ENCODE measurements at regions not wholly inside any gene's neighbourhood (a gene's known extent, or its start where the extent isn't known, plus 50 kb on each side); places are given as distances from the start of the nearest gene placed in this dataset.
A peak's percentile ranks its signal among the peaks of the same experiment; 100 is the strongest.

GRCh38 chr9:82819260-82819659 is 243.7 kb downstream of the RASEF start:
- intact Hi-C loops (cut with micrococcal nuclease) = no loop called here
- H3K9me3 ChIP-seq (ENCODE audit: low read length) = no peaks in the 10 kb centered on the region
- H3K9ac ChIP-seq (ENCODE audit: low read length) = no peak overlapping the region

GRCh38 chr9:82820186-82820585 is 242.8 kb downstream of the RASEF start:
- no peak overlapping the region for H3K4me2 ChIP-seq (ENCODE audit: low read length)
- ChIA-PET CTCF (no interaction called here), POLR2A (ENCODE audit: unreplicated experiment) (no interaction called here)
- TF ChIP-seq EZH2 (IDR thresholded peaks at IDR 0.05; ENCODE audit: low read length, unreplicated experiment) = no peak
- TF ChIP-seq CTCF (conservative IDR thresholded peaks at IDR 0.05; ENCODE audit: low read depth, low read length) = no peak
- no peak for TF ChIP-seq EZH2phosphoT487 (IDR thresholded peaks at IDR 0.05; ENCODE audit: borderline replicate concordance, low read length)
- H4K20me1 ChIP-seq (ENCODE audit: low read length) = no peaks in the 10 kb centered on the region
- H3K9me2 ChIP-seq (replicated peaks; ENCODE audit: low read length) = no peaks in the 10 kb centered on the region
- H3K27ac ChIP-seq (ENCODE audit: low read length) = no peak overlapping the region
- H3F3A ChIP-seq (ENCODE audit: low read length, unreplicated experiment) = no peaks in the 10 kb centered on the region
- no peaks in the 10 kb centered on the region for H3K9me3 ChIP-seq (ENCODE audit: low read length)
- H3K4me3 ChIP-seq (ENCODE audit: low read length) = no peak overlapping the region
- no peaks in the 10 kb centered on the region for H3K4me1 ChIP-seq (ENCODE audit: insufficient read depth, low read length)
- no peak overlapping the region for H3K9ac ChIP-seq (ENCODE audit: low read length)
- no peaks in the 10 kb centered on the region for H3K27me3 ChIP-seq (ENCODE audit: low read length)
- ATAC-seq (no peak), DNase-seq (no peak)
- no peak overlapping the region for H2AFZ ChIP-seq (ENCODE audit: low read length)
- intact Hi-C loops (cut with micrococcal nuclease) = no loop called here
- H3K36me3 ChIP-seq (ENCODE audit: low read depth, low read length) = no peaks in the 10 kb centered on the region
- no peaks in the 10 kb centered on the region for H3K79me2 ChIP-seq (ENCODE audit: low read length)
- BruUV-seq (replicated peaks) = no TSS peak

More at GRCh38 chr9:82819260-82819659, 243.7 kb downstream of the RASEF start:
- H3K27me3 ChIP-seq (ENCODE audit: low read length) = no peaks in the 10 kb centered on the region
- H3K4me1 ChIP-seq (ENCODE audit: insufficient read depth, low read length) = no peaks in the 10 kb centered on the region
- BruUV-seq (replicated peaks) = no TSS peak
- CTCF ChIA-PET = no interaction called here
- H3F3A ChIP-seq (ENCODE audit: low read length, unreplicated experiment) = no peaks in the 10 kb centered on the region
- DNase-seq = no peak
- H3K27ac ChIP-seq (ENCODE audit: low read length) = no peak overlapping the region
- POLR2A ChIA-PET (ENCODE audit: unreplicated experiment) = no interaction called here
- H2AFZ ChIP-seq (ENCODE audit: low read length) = no peak overlapping the region
- H3K9me2 ChIP-seq (replicated peaks; ENCODE audit: low read length) = no peaks in the 10 kb centered on the region
- TF ChIP-seq EZH2 (IDR thresholded peaks at IDR 0.05; ENCODE audit: low read length, unreplicated experiment) = no peak
- TF ChIP-seq CTCF (conservative IDR thresholded peaks at IDR 0.05; ENCODE audit: low read depth, low read length) = no peak
- TF ChIP-seq EZH2phosphoT487 (IDR thresholded peaks at IDR 0.05; ENCODE audit: borderline replicate concordance, low read length) = no peak
- H3K36me3 ChIP-seq (ENCODE audit: low read depth, low read length) = no peaks in the 10 kb centered on the region
- no peak for ATAC-seq
- H3K79me2 ChIP-seq (ENCODE audit: low read length) = no peaks in the 10 kb centered on the region
- no peak overlapping the region for H3K4me3 ChIP-seq (ENCODE audit: low read length)
- H4K20me1 ChIP-seq (ENCODE audit: low read length) = no peaks in the 10 kb centered on the region
- H3K4me2 ChIP-seq (ENCODE audit: low read length) = no peak overlapping the region

GRCh38 chr9:82829818-82830217 is 233.1 kb downstream of the RASEF start:
- DNase-seq = peak; percentile 4
- Histone ChIP-seq H3K9me2 (replicated peaks; ENCODE audit: low read length) (no peaks in the 10 kb centered on the region), H2AFZ (ENCODE audit: low read length) (no peak overlapping the region), H3K4me3 (ENCODE audit: low read length) (no peak overlapping the region), H3F3A (ENCODE audit: low read length, unreplicated experiment) (no peaks in the 10 kb centered on the region), H3K4me1 (ENCODE audit: insufficient read depth, low read length) (no peaks in the 10 kb centered on the region), H3K36me3 (ENCODE audit: low read depth, low read length) (no peaks in the 10 kb centered on the region), H3K4me2 (ENCODE audit: low read length) (no peak overlapping the region), H3K27me3 (ENCODE audit: low read length) (no peaks in the 10 kb centered on the region), H3K27ac (ENCODE audit: low read length) (no peak overlapping the region), H3K9ac (ENCODE audit: low read length) (no peak overlapping the region), H3K9me3 (ENCODE audit: low read length) (no peaks in the 10 kb centered on the region), H3K79me2 (ENCODE audit: low read length) (no peaks in the 10 kb centered on the region), H4K20me1 (ENCODE audit: low read length) (no peaks in the 10 kb centered on the region)
- ATAC-seq = no peak
- BruUV-seq (replicated peaks) = no TSS peak
- intact Hi-C loops (cut with micrococcal nuclease) = no loop called here
- ChIA-PET CTCF (no interaction called here), POLR2A (ENCODE audit: unreplicated experiment) (no interaction called here)
- no peak for TF ChIP-seq EZH2phosphoT487 (IDR thresholded peaks at IDR 0.05; ENCODE audit: borderline replicate concordance, low read length)
- TF ChIP-seq CTCF (conservative IDR thresholded peaks at IDR 0.05; ENCODE audit: low read depth, low read length) = no peak
- TF ChIP-seq EZH2 (IDR thresholded peaks at IDR 0.05; ENCODE audit: low read length, unreplicated experiment) = no peak

Measured in PC-3 (cell line).